Kidney (tissue), 13 donors: ENCODE measurements at regions not wholly inside any gene's neighbourhood (a gene's known extent, or its start where the extent isn't known, plus 50 kb on each side); places are given as distances from the start of the nearest gene placed in this dataset.

Source experiments
- DNase-seq, 5 donors: peaks; one replicate each; pipeline ENCODE4 v3.0.0-alpha.2; 2013 to 2020
- FAIRE-seq: peaks from 2 replicates; lab custom pipeline; 2012; peaks lifted over from hg19 to GRCh38; lab: Jason Lieb, UNC
- H3K27ac ChIP-seq, 2 donors: one replicate each; pipeline ENCODE4 v1.7.0; 2013; ENCODE audit warnings: low read depth in 2 of 2, low read length in 2 of 2, inconsistent platforms in 1 of 2
- H3K27me3 ChIP-seq: one replicate; pipeline ENCODE4 v1.7.1; 2013; ENCODE audit warnings: low read length, inconsistent platforms; ENCODE audit not compliant: control insufficient read depth, insufficient read depth
- H3K36me3 ChIP-seq, 3 donors: one replicate each; pipeline versions ENCODE4 v1.7.0 to v1.7.1; 2013; ENCODE audit warnings: low read length in 3 of 3, control low read depth in 1 of 3, inconsistent platforms in 1 of 3; ENCODE audit not compliant: insufficient read depth in 3 of 3, control insufficient read depth in 2 of 3
- H3K4me1 ChIP-seq, 3 donors: one replicate each; pipeline versions ENCODE4 v1.7.0 to v1.7.1; 2013; ENCODE audit warnings: low read length in 3 of 3, inconsistent platforms in 1 of 3, low read depth in 1 of 3; ENCODE audit not compliant: control insufficient read depth in 2 of 3, insufficient read depth in 2 of 3
- H3K4me3 ChIP-seq, 3 donors: one replicate each; pipeline versions ENCODE4 v1.7.0 to v1.8.1; 2013; ENCODE audit warnings: low read length in 3 of 3, control low read depth in 1 of 3, inconsistent platforms in 1 of 3
- H3K9ac ChIP-seq, 3 donors: one replicate each; pipeline versions ENCODE4 v1.7.0 to v1.7.1; 2013; ENCODE audit warnings: low read length in 3 of 3, control low read depth in 1 of 3, inconsistent platforms in 1 of 3
- H3K9me3 ChIP-seq, 3 donors: one replicate each; pipeline versions ENCODE4 v1.7.0 to v1.7.1; 2013; ENCODE audit warnings: low read length in 3 of 3, control low read depth in 1 of 3, inconsistent platforms in 1 of 3; ENCODE audit not compliant: control insufficient read depth in 2 of 3, insufficient read depth in 1 of 3
- CTCF ChIP-seq: IDR thresholded peaks from 3 replicates; pipeline ENCODE4 v1.5.1; 2012; ENCODE audit warnings: mild to moderate bottlenecking, moderate library complexity, borderline replicate concordance; ENCODE audit not compliant: insufficient read depth; ENCODE audit errors: extremely low read depth
- intact Hi-C: fragments of 100-400 bp; cut with DNase I; formaldehyde crosslinking; loops from one replicate; pipeline ENCODE4 v1.11.1; 2022
- donor health status: control.
- donor health status: control.
- donor health status: control.
- donor health status: control.
- donor health status: control.
- donor health status: DM: yes; HTN: yes; CAD: no.
- donor health status: Normal renal cell carcinoma (clear cell type).

GRCh38 chr1:67956116-67956515 is 94.3 kb downstream of the DIRAS3 start:
- no peak overlapping the region for H3K4me3 ChIP-seq
- TF ChIP-seq CTCF: no peak
- H3K27ac ChIP-seq: no peak overlapping the region
- FAIRE-seq (no peak), DNase-seq (peak in 1 of 5 donors; percentile 32)
- no peaks in the 10 kb centered on the region for H3K27me3 ChIP-seq
- no peaks in the 10 kb centered on the region for H3K9me3 ChIP-seq
- intact Hi-C loops: no loop called here
- H3K9ac ChIP-seq: no peak overlapping the region
- H3K4me1 ChIP-seq: no peaks in the 10 kb centered on the region
- H3K36me3 ChIP-seq: no peaks in the 10 kb centered on the region

- no peak overlapping the region for H3K9ac ChIP-seq
- no peak overlapping the region for H3K4me3 ChIP-seq
- no peaks in the 10 kb centered on the region for H3K9me3 ChIP-seq
- H3K36me3 ChIP-seq: no peaks in the 10 kb centered on the region
- no peaks in the 10 kb centered on the region for H3K27me3 ChIP-seq
- no peak for FAIRE-seq
- intact Hi-C loops: no loop called here
- no peak overlapping the region for H3K27ac ChIP-seq
- no peak for DNase-seq
- no peak for TF ChIP-seq CTCF
- H3K4me1 ChIP-seq: no peaks in the 10 kb centered on the region
Observed at GRCh38 chr1:67955591-67955990, 94.8 kb downstream of the DIRAS3 start.

- TF ChIP-seq CTCF: no peak
- FAIRE-seq: no peak
Observed at GRCh38 chr1:67953301-67953700, 97.1 kb downstream of the DIRAS3 start.

GRCh38 chr1:67952071-67952470 is 98.4 kb downstream of the DIRAS3 start:
- no peak for TF ChIP-seq CTCF
- no peak for DNase-seq
- Histone ChIP-seq H3K9ac (no peak overlapping the region), H3K9me3 (no peaks in the 10 kb centered on the region), H3K4me1 (peaks cover 0 to 15% (median 0%) of the 10 kb centered on the region in 3 donors), H3K27me3 (no peaks in the 10 kb centered on the region), H3K27ac (no peak overlapping the region), H3K4me3 (no peak overlapping the region), H3K36me3 (no peaks in the 10 kb centered on the region)
- intact Hi-C loops: no loop called here
- no peak for FAIRE-seq

More at GRCh38 chr1:67953301-67953700, 97.1 kb downstream of the DIRAS3 start:
- Histone ChIP-seq H3K36me3 (no peaks in the 10 kb centered on the region), H3K4me3 (no peak overlapping the region), H3K4me1 (peaks cover 0 to 5% (median 0%) of the 10 kb centered on the region in 3 donors), H3K27me3 (no peaks in the 10 kb centered on the region), H3K27ac (no peak overlapping the region), H3K9ac (no peak overlapping the region), H3K9me3 (no peaks in the 10 kb centered on the region)
- intact Hi-C loops: no loop called here
- no peak for DNase-seq
